ENCODE measurements at regions not wholly inside any gene's neighbourhood (a gene's known extent, or its start where the extent isn't known, plus 50 kb on each side); places are given as distances from the start of the nearest gene placed in this dataset.
"Not testable (repeated sequence)": the region's sequence is repeated elsewhere in the genome, so short reads cannot be mapped to it uniquely, and the experiment has no call there.

- Histone ChIP-seq H3K27me3 (no peaks in the 10 kb centered on the region), H3K27ac (no peak overlapping the region), H3K9me3 (no peaks in the 10 kb centered on the region), H3K4me3 (no peak overlapping the region), H3K36me3 (no peaks in the 10 kb centered on the region), H3K4me1 (no peaks in the 10 kb centered on the region)
- TF ChIP-seq EP300 (IDR thresholded peaks at IDR 0.05), result no peak
- TF ChIP-seq POLR2A (IDR thresholded peaks at IDR 0.05), result no peak
- TF ChIP-seq CTCF (IDR thresholded peaks at IDR 0.05), result no peak
- TF ChIP-seq POLR2AphosphoS5 (IDR thresholded peaks at IDR 0.05), result no peak
- ATAC-seq (ENCODE audit: low FRiP score in 2 of 2) (no peak), DNase-seq (no peak)
- WGBS, 2 donors, result 78 to 81% methylated on average over 2 of the region's 2 CpGs
These were observed 146.3 kb upstream of the ADAMTS3 start for GRCh38 chr4:72715299-72715698.

GRCh38 chr4:72714482-72715279, 145.7 kb upstream of the ADAMTS3 start:
- H3K27me3 ChIP-seq, result no peaks in the 10 kb centered on the region
- ATAC-seq (ENCODE audit: low FRiP score in 2 of 2) (no peak), DNase-seq (no peak)
- no peaks in the 10 kb centered on the region for H3K36me3 ChIP-seq
- no peak overlapping the region for H3K27ac ChIP-seq
- no peaks in the 10 kb centered on the region for H3K4me1 ChIP-seq
- WGBS, 2 donors, result 78 to 84% methylated on average over 6 of the region's 6 CpGs
- H3K4me3 ChIP-seq, result no peak overlapping the region
- TF ChIP-seq POLR2A (IDR thresholded peaks at IDR 0.05), result no peak
- no peak for TF ChIP-seq CTCF (IDR thresholded peaks at IDR 0.05)
- TF ChIP-seq POLR2AphosphoS5 (IDR thresholded peaks at IDR 0.05), result no peak
- no peaks in the 10 kb centered on the region for H3K9me3 ChIP-seq

GRCh38 chr4:72712997-72713396, 144.0 kb upstream of the ADAMTS3 start:
- no peaks in the 10 kb centered on the region for H3K4me1 ChIP-seq
- H3K9me3 ChIP-seq, result no peaks in the 10 kb centered on the region
- H3K27ac ChIP-seq, result no peak overlapping the region
- no peak for DNase-seq
- TF ChIP-seq CTCF (IDR thresholded peaks at IDR 0.05), result no peak
- no peak for TF ChIP-seq POLR2AphosphoS5 (IDR thresholded peaks at IDR 0.05)
- TF ChIP-seq EP300 (IDR thresholded peaks at IDR 0.05), result no peak
- no peak for TF ChIP-seq POLR2A (IDR thresholded peaks at IDR 0.05)
- no peak overlapping the region for H3K4me3 ChIP-seq
- no peak for ATAC-seq (ENCODE audit: low FRiP score in 2 of 2)
- H3K27me3 ChIP-seq, result no peaks in the 10 kb centered on the region
- no peaks in the 10 kb centered on the region for H3K36me3 ChIP-seq

GRCh38 chr4:72709475-72709874, 140.5 kb upstream of the ADAMTS3 start:
- ATAC-seq (ENCODE audit: low FRiP score in 2 of 2), result no peak
- Histone ChIP-seq H3K27ac (no peak overlapping the region), H3K4me3 (no peak overlapping the region), H3K27me3 (no peaks in the 10 kb centered on the region), H3K4me1 (no peaks in the 10 kb centered on the region), H3K36me3 (no peaks in the 10 kb centered on the region), H3K9me3 (no peaks in the 10 kb centered on the region)
- 64 to 71% methylated on average over 3 of the region's 3 CpGs for WGBS, 2 donors
- no peak for TF ChIP-seq EP300 (IDR thresholded peaks at IDR 0.05)
- TF ChIP-seq POLR2A (IDR thresholded peaks at IDR 0.05), result no peak
- TF ChIP-seq POLR2AphosphoS5 (IDR thresholded peaks at IDR 0.05), result no peak
- TF ChIP-seq CTCF (IDR thresholded peaks at IDR 0.05), result no peak
- no peak for DNase-seq

- TF ChIP-seq EP300 (IDR thresholded peaks at IDR 0.05) (no peak), CTCF (IDR thresholded peaks at IDR 0.05) (no peak), POLR2AphosphoS5 (IDR thresholded peaks at IDR 0.05) (no peak)
- DNase-seq (no peak), ATAC-seq (ENCODE audit: low FRiP score in 2 of 2) (no peak)
- no peaks in the 10 kb centered on the region for H3K36me3 ChIP-seq
- no peak overlapping the region for H3K4me3 ChIP-seq
- WGBS, 2 donors, result 80 to 92% methylated on average over 7 of the region's 7 CpGs
- no peaks in the 10 kb centered on the region for H3K27me3 ChIP-seq
- no peak overlapping the region for H3K27ac ChIP-seq
- no peaks in the 10 kb centered on the region for H3K9me3 ChIP-seq
- peaks cover 0 to 3% (median 0%) of the 10 kb centered on the region in 4 donors for H3K4me1 ChIP-seq
These were observed 137.7 kb upstream of the ADAMTS3 start for GRCh38 chr4:72706684-72707083.

GRCh38 chr4:72704925-72705640, 136.1 kb upstream of the ADAMTS3 start:
- H3K27me3 ChIP-seq; DNase-seq; H3K9me3 ChIP-seq; H3K4me1 ChIP-seq; H3K36me3 ChIP-seq; H3K27ac ChIP-seq; H3K4me3 ChIP-seq; ATAC-seq (ENCODE audit: low FRiP score in 2 of 2): not testable (repeated sequence)
- 79 to 80% methylated on average over 7 of the region's 7 CpGs for WGBS, 2 donors

Data from upper lobe of left lung (tissue), 6 donors.